PC-9 (cell line): ENCODE measurements at regions not wholly inside any gene's neighbourhood (a gene's known extent, or its start where the extent isn't known, plus 50 kb on each side); places are given as distances from the start of the nearest gene placed in this dataset.
"Not testable (repeated sequence)": the region's sequence is repeated elsewhere in the genome, so short reads cannot be mapped to it uniquely, and the experiment has no call there.

Experiments used
- BruUV-seq: library from RNA; stranded (reverse); fragments of 400-500 nt; replicated peaks from 2 replicates; lab custom pipeline; 2021; lab: Mats Ljungman, UMichigan
- CTCF ChIA-PET: fragments of 300-600 bp; sonication (Branson Sonifier 250); formaldehyde crosslinking; loops from one replicate; lab custom pipeline; 2022; ENCODE audit warnings: antibody characterized with exemption; lab: Charles Lee
- POLR2A ChIA-PET: fragments of 300-600 bp; sonication (Branson Sonifier 250); formaldehyde crosslinking; loops from one replicate; lab custom pipeline; 2022; ENCODE audit warnings: antibody characterized with exemption; ENCODE audit not compliant: unreplicated experiment; lab: Charles Lee
- DNase-seq, 2 experiments: peaks; one replicate each; pipeline versions ENCODE4 v3.0.0 to v3.0.0-alpha.2; 2015 to 2022; ENCODE audit warnings: mixed read lengths in 1 of 2
- H2AFZ ChIP-seq: fragments of 200-600 bp; sonication (generic); 2 replicates; pipeline ENCODE4 v1.8.1; 2017; ENCODE audit warnings: antibody characterized with exemption
- H3F3A ChIP-seq: fragments of 200-600 bp; sonication (generic); 2 replicates; pipeline ENCODE4 v1.8.1; 2017; ENCODE audit warnings: antibody characterized with exemption, mild to moderate bottlenecking, low read depth; ENCODE audit not compliant: insufficient read depth
- H3K27ac ChIP-seq: fragments of 200-600 bp; sonication (generic); 2 replicates; pipeline ENCODE4 v1.6.1; 2016; ENCODE audit warnings: mixed run types
- H3K27me3 ChIP-seq: fragments of 200-600 bp; sonication (generic); 2 replicates; pipeline ENCODE4 v1.6.1; 2016; ENCODE audit warnings: low read depth, mixed run types; ENCODE audit not compliant: insufficient read depth
- H3K36me3 ChIP-seq: fragments of 200-600 bp; sonication (generic); 2 replicates; pipeline ENCODE4 v1.6.1; 2016; ENCODE audit warnings: low read depth, mixed run types
- H3K4me1 ChIP-seq: fragments of 200-600 bp; sonication (generic); replicated peaks from 2 replicates; pipeline ENCODE4 v1.6.1; 2016; ENCODE audit warnings: mixed run types; ENCODE audit not compliant: insufficient read depth
- H3K4me2 ChIP-seq: fragments of 200-600 bp; sonication (generic); 2 replicates; pipeline ENCODE4 v1.6.1; 2017; ENCODE audit warnings: mixed run types
- H3K4me3 ChIP-seq: fragments of 200-600 bp; sonication (generic); 2 replicates; pipeline ENCODE4 v1.6.1; 2016; ENCODE audit warnings: mixed run types
- H3K79me2 ChIP-seq: fragments of 200-600 bp; sonication (generic); 2 replicates; pipeline ENCODE4 v1.6.1; 2017; ENCODE audit warnings: low read depth, mixed run types
- H3K9me2 ChIP-seq: fragments of 200-600 bp; sonication (generic); 2 replicates; pipeline ENCODE4 v1.8.1; 2017; ENCODE audit warnings: mild to moderate bottlenecking; ENCODE audit not compliant: insufficient read depth
- H3K9me3 ChIP-seq: fragments of 200-600 bp; sonication (generic); 2 replicates; pipeline ENCODE4 v1.8.1; 2016; ENCODE audit warnings: low read depth; ENCODE audit not compliant: insufficient read depth
- H4K20me1 ChIP-seq: fragments of 200-600 bp; sonication (generic); 2 replicates; pipeline ENCODE4 v1.8.1; 2017; ENCODE audit not compliant: insufficient read depth
- EZH2 ChIP-seq: fragments of 200-600 bp; sonication (generic); IDR thresholded peaks from 2 replicates; pipeline ENCODE4 v1.8.0; 2017; ENCODE audit warnings: antibody characterized with exemption, low read depth
- intact Hi-C: fragments of 100-400 bp; cut with micrococcal nuclease; formaldehyde crosslinking; loops from one replicate; pipeline ENCODE4 v1.10.0; 2022; ENCODE audit not compliant: unreplicated experiment
- TF ChIP-seq, protein P1 (sequence below): fragments of 200-600 bp; sonication (generic); conservative IDR thresholded peaks from 2 replicates; pipeline ENCODE4 v1.6.1; 2017; ENCODE audit warnings: mixed run types, antibody characterized with exemption, mild to moderate bottlenecking, moderate library complexity

DNA sequence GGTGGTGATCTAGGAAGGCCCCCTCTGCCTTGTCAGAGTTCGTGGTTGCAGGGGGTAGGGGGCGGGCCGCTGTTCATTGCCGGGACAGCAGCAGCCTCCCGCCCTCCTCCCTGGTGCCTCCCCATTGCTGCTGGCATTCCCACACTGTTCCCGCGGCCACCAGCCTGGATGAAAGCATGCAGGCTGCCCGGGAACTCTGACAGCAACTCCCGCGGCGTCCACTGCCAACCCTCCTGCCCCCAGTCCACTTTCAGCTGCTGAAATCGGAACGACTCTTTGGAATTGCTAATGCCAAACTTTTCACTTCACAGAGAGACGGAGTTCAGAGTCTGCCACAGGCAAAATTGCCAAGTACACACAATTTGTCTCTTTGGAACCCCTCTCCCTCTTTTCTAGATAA, 121.9 kb downstream of the BEND2 start:
- no peaks in the 10 kb centered on the region for H3K9me3 ChIP-seq
- ChIA-PET POLR2A (no interaction called here), CTCF (no interaction called here)
- H3K4me1 ChIP-seq, result peaks cover 17% of the 10 kb centered on the region
- no peak for DNase-seq
- no peaks in the 10 kb centered on the region for H4K20me1 ChIP-seq
- TF ChIP-seq EZH2, result no peak
- TF ChIP-seq, protein P1, sequence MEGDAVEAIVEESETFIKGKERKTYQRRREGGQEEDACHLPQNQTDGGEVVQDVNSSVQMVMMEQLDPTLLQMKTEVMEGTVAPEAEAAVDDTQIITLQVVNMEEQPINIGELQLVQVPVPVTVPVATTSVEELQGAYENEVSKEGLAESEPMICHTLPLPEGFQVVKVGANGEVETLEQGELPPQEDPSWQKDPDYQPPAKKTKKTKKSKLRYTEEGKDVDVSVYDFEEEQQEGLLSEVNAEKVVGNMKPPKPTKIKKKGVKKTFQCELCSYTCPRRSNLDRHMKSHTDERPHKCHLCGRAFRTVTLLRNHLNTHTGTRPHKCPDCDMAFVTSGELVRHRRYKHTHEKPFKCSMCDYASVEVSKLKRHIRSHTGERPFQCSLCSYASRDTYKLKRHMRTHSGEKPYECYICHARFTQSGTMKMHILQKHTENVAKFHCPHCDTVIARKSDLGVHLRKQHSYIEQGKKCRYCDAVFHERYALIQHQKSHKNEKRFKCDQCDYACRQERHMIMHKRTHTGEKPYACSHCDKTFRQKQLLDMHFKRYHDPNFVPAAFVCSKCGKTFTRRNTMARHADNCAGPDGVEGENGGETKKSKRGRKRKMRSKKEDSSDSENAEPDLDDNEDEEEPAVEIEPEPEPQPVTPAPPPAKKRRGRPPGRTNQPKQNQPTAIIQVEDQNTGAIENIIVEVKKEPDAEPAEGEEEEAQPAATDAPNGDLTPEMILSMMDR, result no peak
- H3K27me3 ChIP-seq, result no peaks in the 10 kb centered on the region
- H3K4me2 ChIP-seq, result no peak overlapping the region
- no peaks in the 10 kb centered on the region for H3K36me3 ChIP-seq
- no peaks in the 10 kb centered on the region for H3K9me2 ChIP-seq
- no TSS peak for BruUV-seq
- H3K79me2 ChIP-seq, result no peaks in the 10 kb centered on the region
- intact Hi-C loops, result no loop called here
- no peak overlapping the region for H2AFZ ChIP-seq
- H3K4me3 ChIP-seq, result no peak overlapping the region
- H3F3A ChIP-seq, result peaks cover 9% of the 10 kb centered on the region; the same call in 1 of the 2 replicates
- no peak overlapping the region for H3K27ac ChIP-seq

DNA sequence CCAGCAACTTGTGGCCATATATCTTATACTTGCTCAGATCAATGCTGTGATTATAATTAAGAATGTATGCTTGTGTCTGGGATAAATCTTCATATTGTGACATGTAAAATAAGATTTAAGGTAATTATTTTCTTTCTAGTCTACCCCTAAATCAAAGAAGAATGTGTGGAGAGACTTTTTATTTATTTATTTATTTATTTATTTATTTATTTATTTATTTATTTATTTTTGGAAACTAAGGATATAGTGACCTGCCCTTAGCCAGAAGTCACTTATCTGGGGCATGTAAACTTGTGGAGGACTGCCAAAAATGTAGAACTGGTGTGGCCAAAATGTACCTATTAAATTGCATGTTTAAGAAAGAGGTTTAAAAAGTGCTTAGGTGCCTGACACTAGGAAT, 144.3 kb downstream of the BEND2 start:
- H4K20me1 ChIP-seq, result no peaks in the 10 kb centered on the region
- H3K27ac ChIP-seq, result no peak overlapping the region
- H3K36me3 ChIP-seq, result no peaks in the 10 kb centered on the region
- H3K4me3 ChIP-seq, result no peak overlapping the region
- ChIA-PET CTCF (no interaction called here), POLR2A (no interaction called here)
- H3K27me3 ChIP-seq, result no peaks in the 10 kb centered on the region
- intact Hi-C loops, result no loop called here
- H3K9me3 ChIP-seq, result no peaks in the 10 kb centered on the region
- DNase-seq, result no peak
- H3K79me2 ChIP-seq, result no peaks in the 10 kb centered on the region
- H3K9me2 ChIP-seq, result no peaks in the 10 kb centered on the region
- H3F3A ChIP-seq, result no peaks in the 10 kb centered on the region
- no TSS peak for BruUV-seq
- TF ChIP-seq, protein P1, result no peak
- TF ChIP-seq EZH2, result no peak
- H2AFZ ChIP-seq, result no peak overlapping the region
- H3K4me2 ChIP-seq, result no peak overlapping the region
- no peaks in the 10 kb centered on the region for H3K4me1 ChIP-seq

DNA sequence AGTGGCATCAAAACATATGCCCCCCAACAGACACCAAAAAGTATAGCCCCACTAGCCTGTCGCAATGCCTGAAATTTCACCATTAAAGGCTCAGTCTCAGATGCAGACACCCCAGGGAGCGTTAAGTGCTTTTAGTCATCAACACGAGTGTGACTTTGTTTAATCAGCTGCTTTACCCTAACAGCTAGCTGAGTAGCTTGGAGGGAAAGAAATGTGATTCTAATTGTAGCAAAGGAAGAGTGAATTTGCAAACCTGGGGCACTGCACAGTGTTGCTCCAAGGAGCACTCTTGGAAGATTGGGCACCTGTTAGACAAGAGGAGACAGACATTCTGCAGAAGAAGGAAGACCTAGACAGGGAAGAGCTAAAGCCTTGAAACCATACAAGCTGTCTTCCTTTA, 145.1 kb downstream of the BEND2 start:
- intact Hi-C loops, result no loop called here
- DNase-seq, result no peak
- Histone ChIP-seq H2AFZ (no peak overlapping the region), H3K4me2 (no peak overlapping the region), H4K20me1 (no peaks in the 10 kb centered on the region), H3K4me1 (no peaks in the 10 kb centered on the region), H3F3A (no peaks in the 10 kb centered on the region), H3K9me2 (no peaks in the 10 kb centered on the region), H3K27me3 (no peaks in the 10 kb centered on the region), H3K4me3 (no peak overlapping the region), H3K36me3 (no peaks in the 10 kb centered on the region), H3K9me3 (no peaks in the 10 kb centered on the region), H3K79me2 (no peaks in the 10 kb centered on the region), H3K27ac (no peak overlapping the region)
- BruUV-seq, result no TSS peak
- POLR2A ChIA-PET, result no interaction called here
- CTCF ChIA-PET, result no interaction called here
- TF ChIP-seq EZH2, result no peak
- TF ChIP-seq, protein P1, result no peak

DNA sequence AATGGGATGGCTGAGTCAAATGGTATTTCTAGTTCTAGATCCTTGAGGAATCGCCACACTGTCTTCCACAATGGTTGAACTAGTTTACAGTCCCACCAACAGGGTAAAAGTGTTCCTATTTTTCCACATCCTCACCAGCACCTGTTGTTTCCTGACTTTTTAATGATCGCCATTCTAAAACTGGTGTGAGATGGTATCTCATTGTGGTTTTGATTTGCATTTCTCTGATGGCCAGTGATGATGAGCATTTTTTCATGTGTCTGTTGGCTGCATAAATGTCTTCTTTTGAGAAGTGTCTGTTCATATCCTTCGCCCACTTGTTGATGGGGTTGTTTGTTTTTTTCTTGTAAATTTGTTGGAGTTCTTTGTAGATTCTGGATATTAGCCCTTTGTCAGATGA, 152.6 kb downstream of the BEND2 start:
- H3K9me3 ChIP-seq, POLR2A ChIA-PET: not testable (repeated sequence)

More for the DNA sequence above, 152.6 kb downstream of the BEND2 start:
- H4K20me1 ChIP-seq, H3K4me1 ChIP-seq, H3K79me2 ChIP-seq, H3K4me3 ChIP-seq, CTCF ChIA-PET, H3K27me3 ChIP-seq, H2AFZ ChIP-seq, DNase-seq, H3K27ac ChIP-seq, H3K36me3 ChIP-seq, H3K9me2 ChIP-seq, H3K4me2 ChIP-seq, BruUV-seq, intact Hi-C loops, H3F3A ChIP-seq: not testable (repeated sequence)
